Adipocyte (in vitro differentiated cells): ENCODE measurements at regions not wholly inside any gene's neighbourhood (a gene's known extent, or its start where the extent isn't known, plus 50 kb on each side); places are given as distances from the start of the nearest gene placed in this dataset.

Experiments used
- DNase-seq: peaks from one replicate; pipeline ENCODE4 v3.0.0-alpha.2; 2015; ENCODE audit warnings: low read depth
- H3K27me3 ChIP-seq: replicated peaks from 2 replicates; pipeline ENCODE4 v1.7.0; 2013; ENCODE audit warnings: mild to moderate bottlenecking, low read length, moderate library complexity; ENCODE audit not compliant: control insufficient read depth, insufficient read depth
- H3K36me3 ChIP-seq: 2 replicates; pipeline ENCODE4 v1.7.0; 2013; ENCODE audit warnings: low read length, mild to moderate bottlenecking, moderate library complexity; ENCODE audit not compliant: control insufficient read depth, insufficient read depth, severe bottlenecking
- H3K4me1 ChIP-seq: 2 replicates; pipeline ENCODE4 v1.7.0; 2013; ENCODE audit warnings: mild to moderate bottlenecking, low read length, moderate library complexity; ENCODE audit not compliant: control insufficient read depth, insufficient read depth
- H3K4me3 ChIP-seq: 2 replicates; pipeline ENCODE4 v1.7.0; 2013; ENCODE audit warnings: mild to moderate bottlenecking, low read length, moderate library complexity
- H3K9ac ChIP-seq: 2 replicates; pipeline ENCODE4 v1.7.0; 2013; ENCODE audit warnings: mild to moderate bottlenecking, low read length, moderate library complexity
- H3K9me3 ChIP-seq: 2 replicates; pipeline ENCODE4 v1.7.0; 2013; ENCODE audit warnings: mild to moderate bottlenecking, low read length, moderate library complexity; ENCODE audit not compliant: control insufficient read depth

DNA sequence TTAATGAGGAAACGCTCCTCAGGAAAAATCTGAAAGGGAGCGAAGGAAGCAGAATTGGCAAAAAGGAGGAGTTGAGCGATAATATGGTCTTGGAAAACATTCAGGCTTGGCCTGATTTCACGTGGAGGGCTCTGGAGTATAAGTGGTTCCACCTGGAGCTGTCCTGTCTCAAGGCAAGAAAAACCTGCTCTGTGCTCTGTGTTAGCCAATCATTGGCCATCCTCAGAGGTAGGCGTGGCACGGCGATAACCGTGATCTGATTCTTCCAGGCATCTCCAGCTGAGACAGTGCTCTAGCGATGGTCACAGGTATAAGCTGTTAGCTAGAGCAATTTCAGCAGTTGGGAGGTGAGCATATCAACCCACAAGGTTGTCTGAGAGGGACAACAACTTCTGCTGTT lies 450.5 kb upstream of the MAF start:
- Histone ChIP-seq H3K36me3 (no peaks in the 10 kb centered on the region), H3K9me3 (peaks cover 3% of the 10 kb centered on the region), H3K27me3 (peaks cover 4% of the 10 kb centered on the region)

DNA sequence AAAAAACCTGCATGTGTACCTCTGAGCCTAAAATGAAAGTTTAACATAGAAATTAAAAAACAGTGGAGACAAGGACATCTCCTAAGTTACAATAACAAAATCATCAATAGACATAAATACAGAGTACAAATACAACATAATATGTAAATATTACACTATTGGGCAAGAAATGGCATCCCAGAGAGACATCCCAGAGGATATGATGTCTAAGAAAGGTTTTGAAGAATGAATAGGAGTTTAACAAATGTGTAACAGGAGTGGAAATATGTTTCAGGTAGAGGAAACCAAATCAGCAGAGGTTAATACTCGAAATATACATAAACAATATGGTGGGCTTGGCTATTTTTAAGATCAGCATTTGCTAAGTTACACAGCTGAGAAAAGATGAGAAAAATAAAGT lies 447.7 kb upstream of the MAF start:
- Histone ChIP-seq H3K9ac (no peak overlapping the region), H3K27me3 (peaks cover 28% of the 10 kb centered on the region), H3K4me1 (no peaks in the 10 kb centered on the region), H3K9me3 (peaks cover 3% of the 10 kb centered on the region), H3K36me3 (no peaks in the 10 kb centered on the region), H3K4me3 (no peak overlapping the region)
- no peak for DNase-seq

More for the DNA sequence above, 450.5 kb upstream of the MAF start:
- Histone ChIP-seq H3K4me3 (no peak overlapping the region), H3K4me1 (peaks cover 8% of the 10 kb centered on the region), H3K9ac (no peak overlapping the region)
- DNase-seq = no peak

DNA sequence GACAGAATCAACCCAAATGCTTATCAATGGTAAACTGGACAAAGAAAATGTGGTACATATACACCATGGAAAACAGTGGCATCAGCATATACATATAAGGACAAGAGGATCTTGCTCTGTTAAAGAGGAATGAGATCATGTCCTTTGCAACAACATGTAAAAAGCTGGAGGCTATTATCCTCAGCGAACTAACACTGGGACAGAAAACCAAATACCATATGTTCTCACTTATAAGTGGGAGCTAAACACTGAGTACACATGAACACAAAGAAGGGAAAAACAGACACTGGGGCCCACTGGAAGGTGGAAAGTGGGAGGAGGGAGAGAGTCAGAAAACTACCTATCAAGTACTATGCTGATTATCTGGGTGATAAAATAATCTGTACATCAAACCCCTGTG lies 447.3 kb upstream of the MAF start:
- Histone ChIP-seq H3K36me3 (no peaks in the 10 kb centered on the region), H3K4me1 (no peaks in the 10 kb centered on the region), H3K27me3 (peaks cover 32% of the 10 kb centered on the region), H3K9ac (no peak overlapping the region), H3K9me3 (peaks cover 3% of the 10 kb centered on the region), H3K4me3 (no peak overlapping the region)
- DNase-seq = peak; percentile 41

DNA sequence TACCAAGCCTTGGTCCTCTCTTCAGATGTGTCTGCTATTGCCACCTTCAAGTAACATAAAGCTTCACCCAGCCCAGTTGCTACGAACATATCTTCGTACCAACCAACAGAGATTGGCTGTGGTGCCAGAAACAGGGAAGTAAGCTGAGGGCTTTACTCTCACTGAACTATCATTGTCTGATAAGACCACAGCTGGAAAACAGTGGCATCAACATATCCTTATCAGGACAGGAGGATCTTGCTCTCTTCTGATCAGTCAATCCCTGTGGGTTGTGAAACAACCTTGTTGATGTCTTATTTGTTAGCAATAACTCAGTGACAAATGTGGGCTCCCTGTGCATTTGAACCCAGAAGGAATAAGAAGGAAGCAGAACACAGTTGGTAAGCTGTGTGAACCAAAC lies 446.3 kb upstream of the MAF start:
- peaks cover 34% of the 10 kb centered on the region for H3K27me3 ChIP-seq
- H3K4me3 ChIP-seq = no peak overlapping the region
- no peaks in the 10 kb centered on the region for H3K4me1 ChIP-seq
- DNase-seq = no peak
- H3K9me3 ChIP-seq = peaks cover 3% of the 10 kb centered on the region
- H3K36me3 ChIP-seq = no peaks in the 10 kb centered on the region
- H3K9ac ChIP-seq = no peak overlapping the region

DNA sequence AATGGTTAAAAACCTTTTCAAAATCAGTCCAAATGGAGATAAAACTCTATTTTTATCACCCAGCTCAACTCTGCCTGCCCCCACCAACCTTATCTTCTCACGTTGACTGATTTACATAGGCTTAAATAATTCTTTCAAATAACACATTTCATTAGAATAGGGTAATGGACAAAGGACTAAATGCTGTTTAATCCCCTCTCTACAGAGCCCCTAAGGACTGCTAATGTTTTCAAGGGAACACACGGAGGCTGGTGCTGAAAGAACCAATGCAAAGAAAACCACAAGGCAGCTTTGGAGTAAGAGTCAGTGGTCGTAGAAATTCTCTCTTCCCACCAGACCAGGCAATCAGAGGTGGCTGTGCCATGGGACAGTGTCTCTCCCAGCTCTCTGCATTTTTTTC lies 445.7 kb upstream of the MAF start:
- Histone ChIP-seq H3K9ac (no peak overlapping the region), H3K9me3 (peaks cover 3% of the 10 kb centered on the region), H3K4me3 (no peak overlapping the region), H3K36me3 (no peaks in the 10 kb centered on the region), H3K4me1 (no peaks in the 10 kb centered on the region), H3K27me3 (peaks cover 34% of the 10 kb centered on the region)
- DNase-seq = no peak

DNA sequence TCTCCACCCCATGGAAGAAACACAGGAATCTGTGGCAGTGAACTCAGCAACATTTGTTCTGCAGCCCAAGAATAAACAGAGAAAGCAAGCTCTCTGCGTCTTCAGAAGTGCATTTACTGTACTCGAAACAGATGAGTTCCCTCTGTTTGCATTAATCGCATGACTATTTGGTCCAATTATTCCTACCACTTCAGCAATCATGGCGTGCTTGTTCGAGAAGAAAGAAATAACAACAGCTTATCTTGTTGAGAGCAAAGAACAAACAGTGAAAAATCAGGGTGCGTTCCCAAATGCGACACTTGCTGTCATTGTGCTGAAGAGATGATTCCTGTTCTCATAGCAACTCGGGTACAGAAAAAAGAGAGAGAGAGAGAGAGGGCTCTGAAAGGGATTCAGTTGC lies 445.3 kb upstream of the MAF start:
- no peak for DNase-seq
- H3K4me1 ChIP-seq = no peaks in the 10 kb centered on the region
- peaks cover 34% of the 10 kb centered on the region for H3K27me3 ChIP-seq
- H3K9ac ChIP-seq = no peak overlapping the region
- H3K4me3 ChIP-seq = no peak overlapping the region
- no peaks in the 10 kb centered on the region for H3K36me3 ChIP-seq
- H3K9me3 ChIP-seq = peaks cover 3% of the 10 kb centered on the region

DNA sequence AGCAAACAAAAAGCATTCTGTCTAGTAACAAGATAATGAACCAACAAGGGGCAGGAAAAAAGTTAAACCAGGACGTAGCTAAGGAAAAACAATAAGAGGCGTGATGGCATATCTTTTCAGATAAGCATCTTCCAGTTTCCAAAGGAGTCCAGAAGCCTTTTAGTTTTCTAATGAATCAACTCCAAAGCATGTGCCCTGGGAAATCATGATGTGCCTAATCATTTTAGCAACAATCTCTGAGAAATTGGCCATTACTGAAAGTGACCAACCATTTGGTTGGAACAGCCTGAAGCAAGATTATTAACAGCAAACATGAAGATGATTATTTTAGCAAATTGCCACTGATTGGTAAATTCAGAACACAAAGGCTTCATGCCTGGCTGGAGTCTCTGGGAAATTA lies 440.9 kb upstream of the MAF start:
- no peak overlapping the region for H3K4me3 ChIP-seq
- DNase-seq = no peak
- H3K36me3 ChIP-seq = no peaks in the 10 kb centered on the region
- peaks cover 48% of the 10 kb centered on the region for H3K27me3 ChIP-seq
- no peaks in the 10 kb centered on the region for H3K4me1 ChIP-seq
- H3K9ac ChIP-seq = no peak overlapping the region
- peaks cover 8% of the 10 kb centered on the region for H3K9me3 ChIP-seq

DNA sequence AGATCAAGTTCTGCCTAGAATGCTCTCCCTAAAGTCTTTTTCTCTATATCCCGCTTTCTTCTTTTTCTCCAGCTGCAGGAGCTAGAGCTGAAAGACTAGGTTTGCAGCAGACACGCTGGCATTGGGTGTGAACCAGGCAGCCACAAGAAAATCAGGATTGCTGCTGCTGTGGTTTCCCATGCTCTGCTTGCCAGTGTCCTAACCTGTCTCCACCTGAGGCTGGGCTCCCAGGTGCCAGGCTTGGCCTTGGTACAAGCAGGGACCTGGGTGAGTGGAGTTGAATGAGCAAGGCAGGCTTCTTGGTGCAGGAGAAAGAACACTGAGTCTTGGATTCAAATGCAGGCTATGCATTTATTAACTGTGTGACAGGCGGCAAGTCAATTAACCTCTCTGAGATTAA lies 440.3 kb upstream of the MAF start:
- Histone ChIP-seq H3K4me1 (no peaks in the 10 kb centered on the region), H3K9ac (no peak overlapping the region), H3K27me3 (peaks cover 42% of the 10 kb centered on the region), H3K9me3 (peaks cover 8% of the 10 kb centered on the region), H3K36me3 (no peaks in the 10 kb centered on the region), H3K4me3 (no peak overlapping the region)
- DNase-seq = no peak

DNA sequence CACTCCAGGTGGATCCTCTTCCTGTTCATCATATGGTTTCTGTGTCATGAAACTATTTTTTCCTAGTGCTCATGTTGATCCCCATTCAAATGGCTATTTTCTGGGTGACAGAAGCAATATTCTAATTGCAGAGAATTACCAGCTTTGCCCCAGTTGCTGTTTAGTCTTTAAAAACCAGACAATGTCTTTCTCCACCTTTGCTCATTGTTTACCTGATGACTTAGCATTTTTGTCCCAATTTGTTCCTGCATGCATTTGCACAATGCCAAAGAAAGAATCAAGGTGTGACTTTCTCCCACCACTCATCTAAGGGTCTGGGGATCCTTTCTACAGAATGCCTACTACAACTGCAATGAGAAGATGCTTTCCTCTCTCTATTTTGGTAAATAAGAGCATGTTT lies 439.9 kb upstream of the MAF start:
- Histone ChIP-seq H3K27me3 (peaks cover 39% of the 10 kb centered on the region), H3K4me1 (no peaks in the 10 kb centered on the region), H3K4me3 (no peak overlapping the region), H3K9me3 (peaks cover 8% of the 10 kb centered on the region), H3K36me3 (no peaks in the 10 kb centered on the region), H3K9ac (no peak overlapping the region)
- no peak for DNase-seq

DNA sequence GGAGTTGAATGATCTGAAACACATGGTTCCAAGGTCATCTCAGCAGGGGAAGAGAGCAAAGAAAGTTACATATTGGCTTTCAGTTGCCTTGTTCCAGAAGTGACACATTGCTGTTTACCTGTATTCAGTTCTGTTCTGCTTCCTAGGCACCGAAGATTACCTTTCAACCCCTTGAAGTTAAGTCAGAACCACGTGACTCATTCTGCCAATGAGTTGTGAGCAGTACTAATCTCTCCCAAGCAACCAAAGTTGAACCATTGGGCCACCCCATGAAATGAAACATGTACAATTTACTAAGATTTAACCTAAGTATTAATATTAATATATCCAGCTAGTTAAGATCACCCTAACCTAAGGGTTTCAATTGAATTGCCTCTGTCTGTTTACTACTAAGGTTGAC lies 439.2 kb upstream of the MAF start:
- H3K9me3 ChIP-seq = peaks cover 8% of the 10 kb centered on the region
- no peak overlapping the region for H3K9ac ChIP-seq
- H3K36me3 ChIP-seq = no peaks in the 10 kb centered on the region
- no peak overlapping the region for H3K4me3 ChIP-seq
- DNase-seq = no peak
- H3K4me1 ChIP-seq = no peaks in the 10 kb centered on the region
- peaks cover 33% of the 10 kb centered on the region for H3K27me3 ChIP-seq

DNA sequence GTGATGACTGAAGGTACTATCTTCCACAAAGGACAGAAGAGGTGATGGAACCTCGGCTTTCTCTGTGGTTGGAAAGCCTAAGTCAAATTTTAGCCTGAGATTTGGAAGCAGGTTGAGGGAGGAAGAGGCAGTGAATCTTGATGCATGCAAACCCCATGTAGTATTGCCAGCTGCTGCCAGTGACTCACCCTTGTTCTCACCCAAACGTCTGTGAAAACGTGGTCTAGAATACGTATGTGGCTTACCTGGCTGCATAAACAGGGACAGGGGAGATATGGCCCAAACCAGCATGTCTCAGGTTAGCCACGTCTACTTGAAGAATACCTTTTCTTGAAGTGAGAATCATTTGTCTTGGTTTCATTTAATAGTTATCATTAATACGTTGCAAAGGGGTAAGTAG lies 438.0 kb upstream of the MAF start:
- DNase-seq = no peak
- Histone ChIP-seq H3K27me3 (peaks cover 24% of the 10 kb centered on the region), H3K36me3 (no peaks in the 10 kb centered on the region), H3K9me3 (peaks cover 15% of the 10 kb centered on the region), H3K4me3 (no peak overlapping the region), H3K9ac (no peak overlapping the region), H3K4me1 (no peaks in the 10 kb centered on the region)

DNA sequence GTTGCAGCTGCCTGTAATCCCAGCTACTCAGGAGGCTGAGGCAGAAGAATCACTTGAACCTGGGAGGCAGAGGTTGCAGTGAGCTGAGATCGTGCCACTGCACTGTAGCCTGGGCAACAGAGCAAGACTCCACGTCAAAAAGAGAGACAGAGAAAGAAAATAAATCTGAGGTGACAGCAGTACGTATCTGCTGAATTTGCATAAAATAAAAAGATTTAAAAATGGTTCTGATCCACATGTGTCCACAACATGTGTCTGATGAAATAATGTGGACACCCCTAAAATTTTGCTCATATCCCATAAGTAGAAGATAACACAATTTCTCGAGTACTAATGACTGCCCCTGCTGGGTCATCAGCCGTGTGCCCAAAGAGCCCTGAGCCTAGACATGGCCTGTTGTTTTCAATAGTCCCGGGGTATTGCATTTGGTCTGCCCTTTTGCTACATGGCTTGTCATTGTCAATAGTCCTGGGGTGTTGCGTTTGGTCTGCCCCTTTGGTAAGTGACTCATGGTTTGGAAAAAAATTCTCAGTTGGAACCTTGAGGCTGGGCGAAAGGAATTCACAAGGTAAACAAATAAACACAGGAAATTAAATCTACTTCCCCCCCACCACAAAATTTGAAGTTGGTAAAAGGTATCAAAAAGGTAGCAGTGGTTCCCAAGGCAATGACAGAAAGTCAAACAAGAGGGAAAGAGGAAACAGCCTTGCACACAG lies 434.6 kb upstream of the MAF start:
- Histone ChIP-seq H3K9ac (no peak overlapping the region), H3K27me3 (peaks cover 11% of the 10 kb centered on the region), H3K9me3 (peaks cover 15% of the 10 kb centered on the region), H3K4me1 (no peaks in the 10 kb centered on the region), H3K36me3 (no peaks in the 10 kb centered on the region), H3K4me3 (no peak overlapping the region)
- no peak for DNase-seq
